ENCODE measurements at regions not wholly inside any gene's neighbourhood (a gene's known extent, or its start where the extent isn't known, plus 50 kb on each side); places are given as distances from the start of the nearest gene placed in this dataset.
"Not testable (repeated sequence)": the region's sequence is repeated elsewhere in the genome, so short reads cannot be mapped to it uniquely, and the experiment has no call there.

GRCh38 chr3:147162743-147163142 is 243.6 kb downstream of the ZIC4 start:
- H3K4me1 Mint-ChIP-seq (ENCODE audit: unreplicated experiment) = no peaks in the 10 kb centered on the region
- no peaks in the 10 kb centered on the region for H3K36me3 Mint-ChIP-seq (ENCODE audit: low read depth, unreplicated experiment)
- H3K9me3 Mint-ChIP-seq (ENCODE audit: unreplicated experiment) = no peaks in the 10 kb centered on the region
- H3K27ac Mint-ChIP-seq (ENCODE audit: unreplicated experiment) = no peak overlapping the region
- H3K27me3 Mint-ChIP-seq (ENCODE audit: unreplicated experiment) = no peaks in the 10 kb centered on the region
- TF ChIP-seq CTCF (IDR thresholded peaks at IDR 0.05; ENCODE audit: unreplicated experiment) = no peak
- no peak overlapping the region for H3K4me3 Mint-ChIP-seq (ENCODE audit: unreplicated experiment)
- no peak for DNase-seq (ENCODE audit: low spot score)

- Mint-ChIP-seq H3K27me3 (ENCODE audit: unreplicated experiment) (peaks cover 2% of the 10 kb centered on the region), H3K4me1 (ENCODE audit: unreplicated experiment) (no peaks in the 10 kb centered on the region), H3K36me3 (ENCODE audit: low read depth, unreplicated experiment) (no peaks in the 10 kb centered on the region), H3K4me3 (ENCODE audit: unreplicated experiment) (no peak overlapping the region), H3K27ac (ENCODE audit: unreplicated experiment) (no peak overlapping the region), H3K9me3 (ENCODE audit: unreplicated experiment) (no peaks in the 10 kb centered on the region)
- DNase-seq (ENCODE audit: low spot score) = no peak
- no peak for TF ChIP-seq CTCF (IDR thresholded peaks at IDR 0.05; ENCODE audit: unreplicated experiment)
Observed at GRCh38 chr3:147161833-147162232, 244.5 kb downstream of the ZIC4 start.

DNA sequence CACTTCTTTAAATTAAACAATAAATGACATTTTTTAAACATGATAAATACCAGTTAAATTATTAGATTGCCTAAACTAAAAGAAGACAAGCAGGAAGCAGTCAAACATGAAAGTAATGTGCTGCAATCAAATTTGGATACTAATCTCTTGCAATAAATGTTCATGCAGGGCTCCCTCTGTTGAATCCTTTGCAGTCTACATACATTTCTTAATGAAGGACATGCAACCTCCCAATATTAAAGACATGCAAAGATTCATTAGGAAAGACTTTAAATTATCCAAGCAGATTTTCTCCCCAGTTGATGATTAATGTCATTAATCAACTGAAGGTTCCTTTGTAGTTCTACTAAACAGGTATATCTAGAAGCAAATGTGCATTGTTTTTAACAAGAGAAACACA is 245.4 kb downstream of the ZIC4 start:
- Mint-ChIP-seq H3K27ac (ENCODE audit: unreplicated experiment) (no peak overlapping the region), H3K4me1 (ENCODE audit: unreplicated experiment) (no peaks in the 10 kb centered on the region), H3K4me3 (ENCODE audit: unreplicated experiment) (no peak overlapping the region), H3K36me3 (ENCODE audit: low read depth, unreplicated experiment) (no peaks in the 10 kb centered on the region), H3K27me3 (ENCODE audit: unreplicated experiment) (peaks cover 2% of the 10 kb centered on the region), H3K9me3 (ENCODE audit: unreplicated experiment) (no peaks in the 10 kb centered on the region)
- DNase-seq (ENCODE audit: low spot score) = no peak
- no peak for TF ChIP-seq CTCF (IDR thresholded peaks at IDR 0.05; ENCODE audit: unreplicated experiment)

- no peaks in the 10 kb centered on the region for H3K36me3 Mint-ChIP-seq (ENCODE audit: low read depth, unreplicated experiment)
- H3K27ac Mint-ChIP-seq (ENCODE audit: unreplicated experiment) = no peak overlapping the region
- peaks cover 2% of the 10 kb centered on the region for H3K27me3 Mint-ChIP-seq (ENCODE audit: unreplicated experiment)
- no peaks in the 10 kb centered on the region for H3K9me3 Mint-ChIP-seq (ENCODE audit: unreplicated experiment)
- DNase-seq (ENCODE audit: low spot score) = no peak
- no peak overlapping the region for H3K4me3 Mint-ChIP-seq (ENCODE audit: unreplicated experiment)
- H3K4me1 Mint-ChIP-seq (ENCODE audit: unreplicated experiment) = no peaks in the 10 kb centered on the region
- no peak for TF ChIP-seq CTCF (IDR thresholded peaks at IDR 0.05; ENCODE audit: unreplicated experiment)
Observed at GRCh38 chr3:147159141-147159540, 247.2 kb downstream of the ZIC4 start.

DNA sequence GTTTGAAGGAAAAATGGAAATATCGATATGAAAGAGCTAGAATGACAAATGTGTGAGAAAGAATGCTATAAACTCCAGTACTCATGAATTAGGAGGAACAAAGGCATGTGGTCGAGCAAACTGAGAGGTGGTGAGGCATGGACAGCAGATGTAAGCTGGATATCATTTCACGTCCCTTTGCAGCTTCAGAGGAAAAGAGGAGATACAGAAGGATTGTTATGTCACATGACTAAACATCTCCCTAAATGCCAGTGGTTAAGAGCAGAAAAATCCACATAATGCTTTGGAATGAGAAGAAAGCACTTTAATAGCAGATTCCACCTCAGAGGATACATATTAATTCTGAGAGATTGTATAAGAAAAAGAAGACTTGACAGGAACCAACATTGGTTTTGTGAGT is 248.7 kb downstream of the ZIC4 start:
- TF ChIP-seq CTCF (IDR thresholded peaks at IDR 0.05; ENCODE audit: unreplicated experiment) = no peak
- H3K27me3 Mint-ChIP-seq (ENCODE audit: unreplicated experiment) = peaks cover 2% of the 10 kb centered on the region
- H3K4me3 Mint-ChIP-seq (ENCODE audit: unreplicated experiment) = no peak overlapping the region

GRCh38 chr3:147154988-147155387 is 251.4 kb downstream of the ZIC4 start:
- H3K9me3 Mint-ChIP-seq (ENCODE audit: unreplicated experiment); H3K27ac Mint-ChIP-seq (ENCODE audit: unreplicated experiment); H3K4me1 Mint-ChIP-seq (ENCODE audit: unreplicated experiment); H3K36me3 Mint-ChIP-seq (ENCODE audit: low read depth, unreplicated experiment); H3K27me3 Mint-ChIP-seq (ENCODE audit: unreplicated experiment); H3K4me3 Mint-ChIP-seq (ENCODE audit: unreplicated experiment); DNase-seq (ENCODE audit: low spot score): not testable (repeated sequence)

More for the DNA sequence above, 248.7 kb downstream of the ZIC4 start:
- Mint-ChIP-seq H3K9me3 (ENCODE audit: unreplicated experiment) (no peaks in the 10 kb centered on the region), H3K4me1 (ENCODE audit: unreplicated experiment) (no peaks in the 10 kb centered on the region), H3K27ac (ENCODE audit: unreplicated experiment) (no peak overlapping the region), H3K36me3 (ENCODE audit: low read depth, unreplicated experiment) (no peaks in the 10 kb centered on the region)
- DNase-seq (ENCODE audit: low spot score) = no peak
